Ovary (tissue), 7 donors: ENCODE measurements at regions not wholly inside any gene's neighbourhood (a gene's known extent, or its start where the extent isn't known, plus 50 kb on each side); places are given as distances from the start of the nearest gene placed in this dataset.

ENCODE experiments used
- DNase-seq, 5 donors: peaks; one replicate each; pipeline ENCODE4 v3.0.0-alpha.2; 2019 to 2020
- H3K27ac ChIP-seq, 2 donors: fragments of 200-600 bp; one replicate each; pipeline versions ENCODE4 v1.5.1 to v1.8.0; 2019 to 2022
- H3K27me3 ChIP-seq: fragments of 200-600 bp; one replicate; pipeline ENCODE4 v1.8.0; 2022
- H3K36me3 ChIP-seq: fragments of 200-600 bp; sonication (generic); one replicate; pipeline ENCODE4 v1.5.1; 2019
- H3K4me1 ChIP-seq: one replicate; pipeline ENCODE4 v1.8.1; 2013; ENCODE audit warnings: mild to moderate bottlenecking, moderate library complexity; ENCODE audit not compliant: insufficient read depth
- H3K4me3 ChIP-seq: fragments of 200-600 bp; sonication (generic); one replicate; pipeline ENCODE4 v1.5.1; 2017
- H3K9me3 ChIP-seq, 2 donors: fragments of 200-600 bp in 1 of 2; sonication (generic) in 1 of 2; one replicate each; pipeline versions ENCODE4 v1.5.1 to v1.8.1; 2013 to 2019; ENCODE audit warnings: mild to moderate bottlenecking in 1 of 2, moderate library complexity in 1 of 2
- EP300 ChIP-seq: sonication (generic); formaldehyde crosslinking; IDR thresholded peaks from one replicate; pipeline ENCODE4 v1.6.1; 2017; ENCODE audit warnings: antibody characterized with exemption
- POLR2A ChIP-seq: fragments of 450-650 bp; IDR thresholded peaks from one replicate; pipeline ENCODE4 v1.6.1; 2017; ENCODE audit warnings: antibody characterized with exemption, mild to moderate bottlenecking, moderate library complexity
- WGBS, 3 donors: extraction: QIAGEN DNeasy Blood & Tissue Kit in 1 of 3; methylation state at CpG; one replicate each; pipeline versions ENCODE4 v1.1.5 to v1.1.7; 2013 to 2017; 5-methylcytosine and 5-hydroxymethylcytosine counted together
- intact Hi-C, 4 donors: fragments of 100-400 bp; cut with DNase I; formaldehyde crosslinking; loops; one replicate each; pipeline versions ENCODE4 v1.11.0 to v1.15.1; 2022 to 2023
- TF ChIP-seq, protein P1 (sequence below), 3 donors: fragments of 450-650 bp in 2 of 3; fragments of 200-600 bp in 1 of 3; IDR thresholded peaks; one replicate each; pipeline versions ENCODE4 v1.5.1 to v1.8.0; 2016 to 2022; ENCODE audit warnings: antibody characterized with exemption in 3 of 3, mild to moderate bottlenecking in 1 of 3
- donor health status: DM: no; HTN: no; CAD: no; lungs with moderate emphysema.
- donor health status: DM: no; HTN: no; CAD: no.
- donor health status: Bipolar disorder and iron deficiency.
- donor health status: DM: no; HTN: no; CAD: no.
- donor health status: DM: yes; HTN: yes; CAD: no.

DNA sequence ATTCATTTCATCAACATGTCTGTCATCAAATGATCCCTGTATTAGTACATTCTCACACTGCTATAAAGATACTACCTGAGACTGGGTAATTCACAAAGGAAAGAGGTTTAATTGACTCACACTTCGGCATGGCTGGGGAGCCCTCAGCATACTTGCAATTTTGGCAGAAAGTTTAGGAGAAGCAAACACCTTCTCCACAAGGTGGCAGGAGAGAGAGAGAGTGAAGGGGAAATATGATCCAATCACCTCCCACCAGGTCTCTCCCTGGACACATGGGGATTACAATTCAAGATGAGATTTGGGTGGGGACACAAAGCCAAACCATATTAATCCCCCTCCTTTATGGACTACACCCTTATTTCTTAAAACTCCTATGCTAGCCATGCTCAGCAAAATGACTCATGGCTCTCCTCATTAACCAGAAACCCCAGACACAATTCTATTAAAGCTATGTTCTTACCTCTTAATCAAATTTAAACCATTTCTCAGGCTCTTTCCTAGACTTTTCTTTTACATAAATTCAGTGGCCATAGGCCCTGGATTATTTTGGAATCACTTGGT, 932.3 kb downstream of the FLRT2 start:
- TF ChIP-seq, protein P1, sequence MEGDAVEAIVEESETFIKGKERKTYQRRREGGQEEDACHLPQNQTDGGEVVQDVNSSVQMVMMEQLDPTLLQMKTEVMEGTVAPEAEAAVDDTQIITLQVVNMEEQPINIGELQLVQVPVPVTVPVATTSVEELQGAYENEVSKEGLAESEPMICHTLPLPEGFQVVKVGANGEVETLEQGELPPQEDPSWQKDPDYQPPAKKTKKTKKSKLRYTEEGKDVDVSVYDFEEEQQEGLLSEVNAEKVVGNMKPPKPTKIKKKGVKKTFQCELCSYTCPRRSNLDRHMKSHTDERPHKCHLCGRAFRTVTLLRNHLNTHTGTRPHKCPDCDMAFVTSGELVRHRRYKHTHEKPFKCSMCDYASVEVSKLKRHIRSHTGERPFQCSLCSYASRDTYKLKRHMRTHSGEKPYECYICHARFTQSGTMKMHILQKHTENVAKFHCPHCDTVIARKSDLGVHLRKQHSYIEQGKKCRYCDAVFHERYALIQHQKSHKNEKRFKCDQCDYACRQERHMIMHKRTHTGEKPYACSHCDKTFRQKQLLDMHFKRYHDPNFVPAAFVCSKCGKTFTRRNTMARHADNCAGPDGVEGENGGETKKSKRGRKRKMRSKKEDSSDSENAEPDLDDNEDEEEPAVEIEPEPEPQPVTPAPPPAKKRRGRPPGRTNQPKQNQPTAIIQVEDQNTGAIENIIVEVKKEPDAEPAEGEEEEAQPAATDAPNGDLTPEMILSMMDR (IDR thresholded peaks at IDR 0.05): no peak
- TF ChIP-seq POLR2A: no peak
- no peak for TF ChIP-seq EP300
- 81 to 88% (median 86%) methylated on average over 1 of the region's 1 CpG for WGBS, 3 donors
- Histone ChIP-seq H3K4me3 (no peak overlapping the region), H3K27ac (no peak overlapping the region), H3K9me3 (no peaks in the 10 kb centered on the region), H3K4me1 (no peaks in the 10 kb centered on the region), H3K36me3 (no peaks in the 10 kb centered on the region), H3K27me3 (no peaks in the 10 kb centered on the region)
- intact Hi-C loops: no loop called here
- no peak for DNase-seq

DNA sequence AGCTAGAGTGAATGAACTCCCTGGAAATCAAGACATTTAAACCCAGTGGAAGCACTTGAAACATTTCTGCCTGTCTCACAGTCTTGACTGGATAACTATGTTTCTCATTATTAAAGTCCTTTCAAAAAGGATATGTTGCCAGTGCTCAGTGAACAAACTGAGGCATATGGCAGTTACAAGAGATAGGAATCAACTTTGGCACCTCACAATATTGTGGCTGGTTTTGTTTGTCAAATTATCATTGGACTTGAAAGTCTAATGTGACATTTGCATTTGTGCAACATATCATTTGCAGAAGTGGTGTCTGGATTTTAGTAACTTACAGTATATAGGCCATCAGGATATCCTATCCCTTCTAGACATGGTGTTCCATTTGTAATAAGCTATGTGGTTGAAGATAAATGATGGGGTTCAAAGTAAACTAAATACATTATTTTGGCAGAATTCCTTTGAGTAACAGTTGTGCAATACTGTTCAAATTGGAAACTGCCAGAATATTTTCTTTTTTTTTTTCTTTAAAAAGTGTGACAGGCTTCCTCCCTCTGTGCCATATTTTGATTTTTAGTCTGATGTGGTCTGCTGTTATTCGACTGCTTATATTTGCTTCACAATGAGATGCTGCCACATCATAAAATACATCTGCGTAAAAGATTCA, 927.7 kb downstream of the FLRT2 start:
- Histone ChIP-seq H3K4me1 (no peaks in the 10 kb centered on the region), H3K27me3 (no peaks in the 10 kb centered on the region), H3K4me3 (no peak overlapping the region), H3K9me3 (no peaks in the 10 kb centered on the region), H3K27ac (no peak overlapping the region), H3K36me3 (no peaks in the 10 kb centered on the region)
- intact Hi-C loops: no loop called here
- 77 to 89% (median 82%) methylated on average over 2 of the region's 2 CpGs for WGBS, 3 donors
- no peak for DNase-seq
- TF ChIP-seq POLR2A: no peak
- TF ChIP-seq, protein P1 (IDR thresholded peaks at IDR 0.05): no peak
- no peak for TF ChIP-seq EP300

DNA sequence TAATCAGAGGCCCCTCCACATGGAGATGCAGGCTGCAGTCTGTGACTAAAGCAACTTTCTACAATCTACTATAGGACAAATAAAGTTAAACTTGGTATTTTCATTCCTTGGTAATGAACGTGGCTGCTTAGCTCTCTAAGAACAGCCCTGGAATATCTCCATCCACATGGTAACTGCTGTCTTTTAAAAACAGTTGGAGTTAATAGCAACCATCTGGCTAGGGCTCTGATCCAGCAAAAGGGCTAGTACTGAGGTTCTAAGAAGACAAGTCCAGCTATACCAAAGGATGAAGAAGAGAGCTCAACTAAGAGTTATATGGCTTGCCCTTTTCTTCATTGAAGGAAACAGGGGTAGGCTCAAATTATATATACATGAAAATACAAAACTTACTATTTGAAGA, 920.1 kb downstream of the FLRT2 start:
- H3K4me3 ChIP-seq: no peak overlapping the region
- WGBS, 3 donors: 0 to 7% (median 3%) methylated on average over 1 of the region's 1 CpG
- H3K27ac ChIP-seq: no peak overlapping the region
- H3K27me3 ChIP-seq: no peaks in the 10 kb centered on the region
- DNase-seq: no peak
- H3K9me3 ChIP-seq: no peaks in the 10 kb centered on the region
- intact Hi-C loops: no loop called here
- no peaks in the 10 kb centered on the region for H3K36me3 ChIP-seq
- H3K4me1 ChIP-seq: no peaks in the 10 kb centered on the region
- TF ChIP-seq POLR2A (no peak), EP300 (no peak)
- TF ChIP-seq, protein P1 (IDR thresholded peaks at IDR 0.05): no peak

DNA sequence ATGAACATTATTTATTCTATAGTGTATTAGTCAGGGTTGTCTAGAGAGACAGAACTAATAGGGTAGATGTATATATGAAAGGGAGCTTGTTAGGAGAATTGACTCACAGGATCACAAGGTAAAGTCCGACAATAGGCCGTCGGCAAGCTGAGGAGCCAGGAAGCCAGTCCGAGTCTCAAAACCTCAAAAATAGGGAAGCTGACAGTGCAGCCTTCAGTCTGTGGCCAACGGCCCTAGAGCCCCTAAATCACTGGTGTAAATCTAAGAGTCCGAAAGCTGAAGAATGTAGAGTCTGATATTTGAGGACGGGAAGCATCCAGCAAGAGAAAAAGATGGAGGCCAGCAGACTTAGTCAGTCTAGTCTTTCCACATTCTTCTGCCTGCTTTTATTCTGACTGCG, 912.2 kb downstream of the FLRT2 start:
- no peaks in the 10 kb centered on the region for H3K27me3 ChIP-seq
- no peaks in the 10 kb centered on the region for H3K9me3 ChIP-seq
- H3K4me3 ChIP-seq: no peak overlapping the region
- intact Hi-C loops: no loop called here
- WGBS, 3 donors: 86 to 90% (median 90%) methylated on average over 8 of the region's 8 CpGs
- no peak overlapping the region for H3K27ac ChIP-seq
- DNase-seq: no peak
- no peak for TF ChIP-seq POLR2A
- no peak for TF ChIP-seq EP300
- TF ChIP-seq, protein P1 (IDR thresholded peaks at IDR 0.05): no peak
- no peaks in the 10 kb centered on the region for H3K4me1 ChIP-seq
- H3K36me3 ChIP-seq: no peaks in the 10 kb centered on the region
